Fibroblast of skin of left quadriceps (primary cell): ENCODE measurements at regions not wholly inside any gene's neighbourhood (a gene's known extent, or its start where the extent isn't known, plus 50 kb on each side); places are given as distances from the start of the nearest gene placed in this dataset.

ENCODE experiments used
- DNase-seq, 2 experiments: peaks; one replicate each; pipeline ENCODE4 v3.0.0-alpha.2; 2013; ENCODE audit warnings: low read depth in 2 of 2

GRCh38 chr10:108523016-108523800 lies 1358.7 kb upstream of the SORCS1 start:
- no peak for DNase-seq

GRCh38 chr10:108521827-108522492 lies 1357.5 kb upstream of the SORCS1 start:
- DNase-seq: no peak

GRCh38 chr10:108515821-108516220 lies 1351.3 kb upstream of the SORCS1 start:
- no peak for DNase-seq

- DNase-seq: no peak
Observed at GRCh38 chr10:108500396-108500795, 1335.9 kb upstream of the SORCS1 start.

GRCh38 chr10:108496106-108496505 lies 1331.6 kb upstream of the SORCS1 start:
- DNase-seq: peak; percentile 24 to 27

- DNase-seq: no peak
Observed at GRCh38 chr10:108490944-108491343, 1326.4 kb upstream of the SORCS1 start.

- DNase-seq: no peak
Observed at GRCh38 chr10:108471420-108471819, 1306.9 kb upstream of the SORCS1 start.

- no peak for DNase-seq
Observed at GRCh38 chr10:108469940-108470339, 1305.4 kb upstream of the SORCS1 start.

GRCh38 chr10:108465871-108466641 lies 1301.5 kb upstream of the SORCS1 start:
- no peak for DNase-seq

GRCh38 chr10:108462005-108462404 lies 1297.5 kb upstream of the SORCS1 start:
- DNase-seq: no peak

GRCh38 chr10:108454793-108455192 lies 1290.3 kb upstream of the SORCS1 start:
- DNase-seq: peak; percentile 86 to 87

GRCh38 chr10:108454224-108454623 lies 1289.7 kb upstream of the SORCS1 start:
- no peak for DNase-seq

GRCh38 chr10:108453166-108453565 lies 1288.7 kb upstream of the SORCS1 start:
- no peak for DNase-seq

GRCh38 chr10:108452533-108452932 lies 1288.0 kb upstream of the SORCS1 start:
- no peak for DNase-seq

- no peak for DNase-seq
Observed at GRCh38 chr10:108450280-108450679, 1285.8 kb upstream of the SORCS1 start.

- DNase-seq: no peak
Observed at GRCh38 chr10:108445746-108446145, 1281.2 kb upstream of the SORCS1 start.

GRCh38 chr10:108443636-108444035 lies 1279.1 kb upstream of the SORCS1 start:
- DNase-seq: no peak

- no peak for DNase-seq
Observed at GRCh38 chr10:108439397-108439796, 1274.9 kb upstream of the SORCS1 start.

- no peak for DNase-seq
Observed at GRCh38 chr10:108436096-108436495, 1271.6 kb upstream of the SORCS1 start.

GRCh38 chr10:108434559-108435252 lies 1270.2 kb upstream of the SORCS1 start:
- DNase-seq: no peak

GRCh38 chr10:108427146-108427545 lies 1262.6 kb upstream of the SORCS1 start:
- no peak for DNase-seq
